ENCODE measurements at regions not wholly inside any gene's neighbourhood (a gene's known extent, or its start where the extent isn't known, plus 50 kb on each side); places are given as distances from the start of the nearest gene placed in this dataset.

DNA sequence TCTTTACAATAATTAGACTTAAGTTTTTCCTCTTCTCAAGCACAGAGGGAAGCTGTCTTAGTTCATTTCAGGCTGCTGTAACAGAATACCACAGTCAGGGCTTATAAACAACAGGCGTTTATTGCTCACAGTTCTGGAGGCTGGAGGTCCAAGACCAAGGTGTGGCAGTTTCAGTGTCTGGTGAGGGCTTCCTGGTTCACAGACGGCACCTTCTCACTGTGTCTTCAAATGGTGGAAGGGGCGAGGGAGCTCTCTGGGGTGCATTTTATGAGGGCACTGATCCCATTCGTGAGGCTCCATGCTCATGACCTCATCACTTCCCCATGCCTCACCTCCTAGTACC lies 115.7 kb upstream of the MXRA5 start:
- TF ChIP-seq, protein P1, sequence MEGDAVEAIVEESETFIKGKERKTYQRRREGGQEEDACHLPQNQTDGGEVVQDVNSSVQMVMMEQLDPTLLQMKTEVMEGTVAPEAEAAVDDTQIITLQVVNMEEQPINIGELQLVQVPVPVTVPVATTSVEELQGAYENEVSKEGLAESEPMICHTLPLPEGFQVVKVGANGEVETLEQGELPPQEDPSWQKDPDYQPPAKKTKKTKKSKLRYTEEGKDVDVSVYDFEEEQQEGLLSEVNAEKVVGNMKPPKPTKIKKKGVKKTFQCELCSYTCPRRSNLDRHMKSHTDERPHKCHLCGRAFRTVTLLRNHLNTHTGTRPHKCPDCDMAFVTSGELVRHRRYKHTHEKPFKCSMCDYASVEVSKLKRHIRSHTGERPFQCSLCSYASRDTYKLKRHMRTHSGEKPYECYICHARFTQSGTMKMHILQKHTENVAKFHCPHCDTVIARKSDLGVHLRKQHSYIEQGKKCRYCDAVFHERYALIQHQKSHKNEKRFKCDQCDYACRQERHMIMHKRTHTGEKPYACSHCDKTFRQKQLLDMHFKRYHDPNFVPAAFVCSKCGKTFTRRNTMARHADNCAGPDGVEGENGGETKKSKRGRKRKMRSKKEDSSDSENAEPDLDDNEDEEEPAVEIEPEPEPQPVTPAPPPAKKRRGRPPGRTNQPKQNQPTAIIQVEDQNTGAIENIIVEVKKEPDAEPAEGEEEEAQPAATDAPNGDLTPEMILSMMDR (IDR thresholded peaks at IDR 0.05; ENCODE audit: insufficient read depth, low read length, missing control alignments), result no peak
- no peak overlapping the region for H3K4me3 ChIP-seq (ENCODE audit: low read depth, low read length)
- no peak for DNase-seq (ENCODE audit: low read depth, low spot score)
- CTCF ChIA-PET, result interaction anchor here (0.6 to 1.9 kb wide), 2 partner anchors 86 to 347 kb away, joined by 3 to 4 read pairs; no protein-coding TSS in a partner anchor
- POLR2A ChIA-PET, result no interaction called here

DNA sequence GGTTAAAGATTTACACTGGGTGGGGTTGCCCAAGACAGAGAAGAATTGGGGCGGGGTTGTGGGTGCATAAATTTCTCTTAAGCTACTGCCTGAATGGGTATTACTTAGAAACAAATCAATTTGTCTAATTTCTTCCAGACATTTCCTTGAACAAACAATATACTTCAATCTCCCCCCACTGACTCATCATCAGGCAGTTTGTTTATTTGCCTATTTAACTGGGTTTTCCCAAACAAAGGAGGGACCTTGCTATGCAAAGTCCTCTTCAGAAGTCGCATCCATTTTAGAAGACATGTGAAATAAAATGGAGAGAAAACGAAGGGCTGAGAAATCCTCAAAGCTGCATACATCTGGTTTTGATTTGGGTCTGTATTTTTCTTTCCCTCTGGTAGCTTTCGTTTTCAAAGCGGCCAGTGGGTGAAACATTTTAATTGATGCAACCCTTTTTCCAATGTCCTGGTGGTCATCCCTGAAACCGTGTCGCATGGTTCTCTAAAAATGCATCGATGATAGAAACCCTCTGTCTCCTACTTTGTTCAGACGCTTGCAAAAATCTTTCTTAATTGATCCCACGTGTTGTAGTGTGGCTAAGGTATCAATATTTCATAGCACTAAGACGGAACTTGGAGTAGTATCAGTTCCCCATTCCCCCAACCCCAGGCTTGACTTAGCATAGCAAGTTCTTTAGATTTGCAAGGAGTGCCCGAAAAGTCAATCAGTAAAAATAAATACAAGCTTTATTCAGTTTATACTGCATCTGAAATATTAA lies 115.1 kb upstream of the MXRA5 start:
- CTCF ChIA-PET, result interaction anchor here (1.9 kb wide), 1 partner anchor 87 kb away, joined by 4 read pairs; no protein-coding TSS in a partner anchor
- TF ChIP-seq, protein P1 (IDR thresholded peaks at IDR 0.05; ENCODE audit: insufficient read depth, low read length, missing control alignments), result no peak
- peak overlapping the region; percentile 25 for H3K4me3 ChIP-seq (ENCODE audit: low read depth, low read length)
- POLR2A ChIA-PET, result no interaction called here
- DNase-seq (ENCODE audit: low read depth, low spot score), result no peak

- DNase-seq (ENCODE audit: low read depth, low spot score), result no peak
- POLR2A ChIA-PET, result no interaction called here
- no peak overlapping the region for H3K4me3 ChIP-seq (ENCODE audit: low read depth, low read length)
- TF ChIP-seq, protein P1 (IDR thresholded peaks at IDR 0.05; ENCODE audit: insufficient read depth, low read length, missing control alignments), result no peak
- CTCF ChIA-PET, result no interaction called here
Measured at GRCh38 chrX:3455796-3456195, 109.3 kb upstream of the MXRA5 start.

GRCh38 chrX:3451571-3451970 lies 105.1 kb upstream of the MXRA5 start:
- no peak for DNase-seq (ENCODE audit: low read depth, low spot score)
- CTCF ChIA-PET, result no interaction called here
- POLR2A ChIA-PET, result no interaction called here
- H3K4me3 ChIP-seq (ENCODE audit: low read depth, low read length), result no peak overlapping the region
- TF ChIP-seq, protein P1 (IDR thresholded peaks at IDR 0.05; ENCODE audit: insufficient read depth, low read length, missing control alignments), result no peak

GRCh38 chrX:3450881-3451570 lies 104.6 kb upstream of the MXRA5 start:
- DNase-seq (ENCODE audit: low read depth, low spot score), result no peak
- POLR2A ChIA-PET, result no interaction called here
- TF ChIP-seq, protein P1 (IDR thresholded peaks at IDR 0.05; ENCODE audit: insufficient read depth, low read length, missing control alignments), result no peak
- CTCF ChIA-PET, result no interaction called here
- no peak overlapping the region for H3K4me3 ChIP-seq (ENCODE audit: low read depth, low read length)

DNA sequence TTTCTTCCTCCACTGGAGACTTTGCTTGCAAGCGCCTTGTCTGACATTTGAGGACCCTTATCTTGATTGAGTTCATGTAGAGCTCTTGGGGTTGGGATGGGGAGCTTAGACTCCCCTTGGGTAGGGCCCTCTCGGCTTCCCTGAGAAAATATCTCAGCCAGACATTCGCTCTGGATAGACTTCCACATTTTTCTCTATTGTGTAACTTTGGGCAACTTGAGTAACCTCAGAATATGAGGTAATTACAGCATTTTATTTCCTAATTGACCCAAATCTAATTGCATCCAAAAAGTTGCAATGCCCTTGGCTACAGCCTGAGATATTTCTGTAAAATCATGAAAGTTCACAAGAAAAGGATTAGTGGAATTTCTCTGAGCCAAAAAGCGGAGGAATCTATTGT lies 102.8 kb upstream of the MXRA5 start:
- TF ChIP-seq, protein P1 (IDR thresholded peaks at IDR 0.05; ENCODE audit: insufficient read depth, low read length, missing control alignments), result no peak
- ChIA-PET CTCF (no interaction called here), POLR2A (no interaction called here)
- no peak for DNase-seq (ENCODE audit: low read depth, low spot score)
- H3K4me3 ChIP-seq (ENCODE audit: low read depth, low read length), result no peak overlapping the region
